Type B pancreatic cell (in vitro differentiated cells): ENCODE measurements at regions not wholly inside any gene's neighbourhood (a gene's known extent, or its start where the extent isn't known, plus 50 kb on each side); places are given as distances from the start of the nearest gene placed in this dataset.

Source experiments
- DNase-seq: peaks from one replicate; pipeline ENCODE4 v3.0.0; 2021; ENCODE audit warnings: mixed read lengths; ENCODE audit not compliant: unreplicated experiment; ENCODE audit errors: extremely low spot score
- H3K27ac Mint-ChIP-seq: 2 replicates; pipeline ENCODE4 v1.8.0; 2021; ENCODE audit warnings: mild to moderate bottlenecking, mixed read lengths
- H3K27me3 Mint-ChIP-seq: 2 replicates; pipeline ENCODE4 v1.8.0; 2021; ENCODE audit warnings: mixed read lengths
- H3K36me3 Mint-ChIP-seq: 2 replicates; pipeline ENCODE4 v1.8.0; 2021; ENCODE audit warnings: mixed read lengths
- H3K4me1 Mint-ChIP-seq: one replicate; pipeline ENCODE4 v1.8.0; 2021; ENCODE audit warnings: mixed read lengths; ENCODE audit not compliant: unreplicated experiment
- H3K4me3 Mint-ChIP-seq: 2 replicates; pipeline ENCODE4 v1.8.0; 2021; ENCODE audit warnings: mild to moderate bottlenecking, mixed read lengths
- H3K9me3 Mint-ChIP-seq: 2 replicates; pipeline ENCODE4 v1.8.0; 2021; ENCODE audit warnings: mixed read lengths
- TF ChIP-seq, protein P1 (sequence below): fragments of 200-600 bp; sonication (generic); conservative IDR thresholded peaks from 2 replicates; pipeline ENCODE4 v1.5.0; 2021; ENCODE audit warnings: antibody characterized with exemption, mild to moderate bottlenecking

GRCh38 chr10:52997007-52997406, 224.4 kb upstream of the MBL2 start:
- peaks cover 7% of the 10 kb centered on the region for H3K4me1 Mint-ChIP-seq
- no peak overlapping the region for H3K4me3 Mint-ChIP-seq
- H3K27me3 Mint-ChIP-seq, result no peaks in the 10 kb centered on the region
- no peak for DNase-seq
- H3K27ac Mint-ChIP-seq, result no peak overlapping the region
- H3K36me3 Mint-ChIP-seq, result peaks cover 4% of the 10 kb centered on the region
- H3K9me3 Mint-ChIP-seq, result peaks cover 11% of the 10 kb centered on the region
- TF ChIP-seq, protein P1, sequence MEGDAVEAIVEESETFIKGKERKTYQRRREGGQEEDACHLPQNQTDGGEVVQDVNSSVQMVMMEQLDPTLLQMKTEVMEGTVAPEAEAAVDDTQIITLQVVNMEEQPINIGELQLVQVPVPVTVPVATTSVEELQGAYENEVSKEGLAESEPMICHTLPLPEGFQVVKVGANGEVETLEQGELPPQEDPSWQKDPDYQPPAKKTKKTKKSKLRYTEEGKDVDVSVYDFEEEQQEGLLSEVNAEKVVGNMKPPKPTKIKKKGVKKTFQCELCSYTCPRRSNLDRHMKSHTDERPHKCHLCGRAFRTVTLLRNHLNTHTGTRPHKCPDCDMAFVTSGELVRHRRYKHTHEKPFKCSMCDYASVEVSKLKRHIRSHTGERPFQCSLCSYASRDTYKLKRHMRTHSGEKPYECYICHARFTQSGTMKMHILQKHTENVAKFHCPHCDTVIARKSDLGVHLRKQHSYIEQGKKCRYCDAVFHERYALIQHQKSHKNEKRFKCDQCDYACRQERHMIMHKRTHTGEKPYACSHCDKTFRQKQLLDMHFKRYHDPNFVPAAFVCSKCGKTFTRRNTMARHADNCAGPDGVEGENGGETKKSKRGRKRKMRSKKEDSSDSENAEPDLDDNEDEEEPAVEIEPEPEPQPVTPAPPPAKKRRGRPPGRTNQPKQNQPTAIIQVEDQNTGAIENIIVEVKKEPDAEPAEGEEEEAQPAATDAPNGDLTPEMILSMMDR, result no peak

DNA sequence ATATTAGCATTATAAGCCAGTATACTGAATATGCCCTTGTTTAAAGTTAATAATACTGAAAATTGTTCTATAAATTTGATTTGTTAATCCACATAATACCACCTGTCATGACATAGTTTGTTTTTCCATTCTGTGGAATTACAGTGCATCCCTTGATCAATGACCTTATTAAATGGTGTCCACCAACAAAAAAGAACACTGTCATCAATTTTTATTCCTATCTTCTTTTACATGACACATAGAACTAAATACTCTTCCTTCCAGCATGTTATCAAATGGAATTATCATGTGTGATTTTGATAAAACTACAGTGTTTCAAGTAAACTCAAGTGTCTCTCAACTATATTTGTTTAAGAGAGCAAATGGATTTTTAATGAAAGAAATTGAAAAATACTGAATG, 221.8 kb upstream of the MBL2 start:
- TF ChIP-seq, protein P1, result no peak
- no peak for DNase-seq
- Mint-ChIP-seq H3K4me3 (no peak overlapping the region), H3K4me1 (peaks cover 3% of the 10 kb centered on the region), H3K27ac (no peak overlapping the region), H3K9me3 (peaks cover 12% of the 10 kb centered on the region), H3K36me3 (peaks cover 3% of the 10 kb centered on the region), H3K27me3 (no peaks in the 10 kb centered on the region)

DNA sequence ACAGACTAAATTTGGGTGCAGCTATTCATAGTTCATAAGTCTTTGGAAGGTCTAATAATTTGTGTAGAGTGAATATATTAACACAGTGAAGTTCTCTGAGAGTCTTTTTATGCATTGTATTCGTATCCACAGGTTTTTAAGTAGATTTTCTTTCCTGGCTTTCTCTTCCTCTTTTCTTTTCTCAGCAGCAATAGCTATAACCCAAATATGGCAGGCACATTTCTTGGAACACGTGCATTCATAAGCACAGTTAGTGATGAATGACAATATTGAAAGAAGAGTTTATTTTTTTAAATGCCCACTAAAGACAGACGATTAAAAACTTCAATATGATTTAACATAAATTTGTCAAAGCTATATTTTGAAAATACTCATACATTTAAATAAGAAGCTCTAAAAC, 220.5 kb upstream of the MBL2 start:
- Mint-ChIP-seq H3K9me3 (peaks cover 19% of the 10 kb centered on the region), H3K4me1 (no peaks in the 10 kb centered on the region), H3K4me3 (no peak overlapping the region), H3K27me3 (no peaks in the 10 kb centered on the region), H3K27ac (no peak overlapping the region), H3K36me3 (no peaks in the 10 kb centered on the region)
- TF ChIP-seq, protein P1, result no peak
- DNase-seq, result no peak

DNA sequence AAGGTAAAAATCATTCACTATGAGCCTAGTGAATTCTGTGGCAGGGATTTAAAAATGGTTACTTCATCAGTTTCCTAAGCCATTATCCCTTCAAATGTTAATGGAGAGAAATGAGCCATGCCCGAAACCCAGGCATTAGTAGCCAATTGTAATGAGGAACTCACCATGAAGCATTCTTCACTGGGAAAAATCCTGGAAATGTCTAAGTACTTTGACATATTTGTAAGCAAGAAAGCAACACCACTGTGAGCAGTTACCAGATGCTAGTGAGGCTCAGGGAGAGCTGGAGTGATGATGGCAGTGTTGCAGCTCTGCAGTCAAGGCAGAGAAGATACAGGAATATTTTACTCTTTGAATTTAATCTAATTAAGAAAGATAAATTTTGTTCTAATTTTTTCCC, 220.0 kb upstream of the MBL2 start:
- no peak overlapping the region for H3K27ac Mint-ChIP-seq
- DNase-seq, result no peak
- no peaks in the 10 kb centered on the region for H3K36me3 Mint-ChIP-seq
- H3K27me3 Mint-ChIP-seq, result no peaks in the 10 kb centered on the region
- H3K9me3 Mint-ChIP-seq, result peaks cover 19% of the 10 kb centered on the region
- no peak overlapping the region for H3K4me3 Mint-ChIP-seq
- TF ChIP-seq, protein P1, result no peak
- H3K4me1 Mint-ChIP-seq, result no peaks in the 10 kb centered on the region

GRCh38 chr10:52988923-52989322, 216.3 kb upstream of the MBL2 start:
- H3K4me1 Mint-ChIP-seq, result no peaks in the 10 kb centered on the region
- TF ChIP-seq, protein P1, result no peak
- peaks cover 13% of the 10 kb centered on the region for H3K9me3 Mint-ChIP-seq
- no peaks in the 10 kb centered on the region for H3K36me3 Mint-ChIP-seq
- no peak overlapping the region for H3K4me3 Mint-ChIP-seq
- no peak for DNase-seq
- H3K27me3 Mint-ChIP-seq, result no peaks in the 10 kb centered on the region
- H3K27ac Mint-ChIP-seq, result no peak overlapping the region

GRCh38 chr10:52986125-52986524, 213.5 kb upstream of the MBL2 start:
- TF ChIP-seq, protein P1, result no peak
- H3K4me1 Mint-ChIP-seq, result no peaks in the 10 kb centered on the region
- H3K36me3 Mint-ChIP-seq, result no peaks in the 10 kb centered on the region
- no peak overlapping the region for H3K27ac Mint-ChIP-seq
- no peak for DNase-seq
- no peak overlapping the region for H3K4me3 Mint-ChIP-seq
- peaks cover 7% of the 10 kb centered on the region for H3K9me3 Mint-ChIP-seq
- no peaks in the 10 kb centered on the region for H3K27me3 Mint-ChIP-seq
